K562 (cell line): ENCODE measurements at regions not wholly inside any gene's neighbourhood (a gene's known extent, or its start where the extent isn't known, plus 50 kb on each side); places are given as distances from the start of the nearest gene placed in this dataset.

ENCODE experiments used
- ATAC-seq: fragments of 200-7000 bp; cut with Tn5 transposase; 3 replicates; pipeline ENCODE4 v1.9.1; 2020; ENCODE audit warnings: moderate library complexity
- BruUV-seq: library from RNA; stranded (reverse); fragments of 400-500 nt; replicated peaks from 2 replicates; lab custom pipeline; 2021; lab: Mats Ljungman, UMichigan
- CTCF ChIA-PET: fragments of 300-600 bp; formaldehyde crosslinking; extraction: SDS; loops from one replicate; lab custom pipeline; 2021; ENCODE audit warnings: low intra/inter-chr PET ratio; lab: Yijun Ruan, JAX
- POLR2A ChIA-PET: fragments of 300-600, 350-650 bp; sonication (Branson Sonifier 250); formaldehyde crosslinking; extraction: SDS; loops from one replicate; lab custom pipeline; 2021; ENCODE audit warnings: antibody characterized with exemption, inconsistent platforms; lab: Yijun Ruan, JAX
- DNase-seq, 4 experiments: peaks; one replicate each; pipeline versions ENCODE4 v3.0.0 to v3.0.0-alpha.2; 2011 to 2018; ENCODE audit warnings: low spot score in 3 of 4, mixed read lengths in 3 of 4; ENCODE audit errors: extremely low read depth in 1 of 4
- FAIRE-seq: peaks from 2 replicates; lab custom pipeline; 2011; peaks lifted over from hg19 to GRCh38; lab: Jason Lieb, UNC
- H2AFZ ChIP-seq: 2 replicates; pipeline ENCODE4 v1.6.0; 2011; ENCODE audit warnings: low read depth, low read length, control low read depth, inconsistent platforms
- H3K27ac ChIP-seq: fragments of 200-600 bp; 3 replicates; pipeline ENCODE4 v1.8.0; 2011; ENCODE audit warnings: low read depth, mild to moderate bottlenecking, control low read depth, inconsistent platforms, low read length, moderate library complexity, mixed read lengths; ENCODE audit errors: extremely low read depth
- H3K27me3 ChIP-seq, 2 experiments: fragments of 300-600 bp in 1 of 2; 2 replicates in 1 of 2; 3 replicates in 1 of 2; pipeline versions ENCODE4 v1.6.0 to v1.8.0; 2011; ENCODE audit warnings: inconsistent platforms in 2 of 2, low read length in 2 of 2, mild to moderate bottlenecking in 1 of 2, mixed read lengths in 1 of 2, moderate library complexity in 1 of 2; ENCODE audit not compliant: control insufficient read depth in 2 of 2, insufficient read depth in 2 of 2
- H3K36me3 ChIP-seq: fragments of 300-600 bp; 3 replicates; pipeline ENCODE4 v1.8.0; 2011; ENCODE audit warnings: mild to moderate bottlenecking, low read length, inconsistent platforms; ENCODE audit not compliant: control insufficient read depth, insufficient read depth
- H3K4me1 ChIP-seq, 2 experiments: fragments of 200-600 bp in 1 of 2; replicated peaks in 1 of 2; 2 replicates in 1 of 2; 3 replicates in 1 of 2; pipeline versions ENCODE4 v1.5.1 to v1.8.0; 2011; ENCODE audit warnings: inconsistent platforms in 2 of 2, low read length in 2 of 2, mild to moderate bottlenecking in 1 of 2, mixed read lengths in 1 of 2, moderate library complexity in 1 of 2; ENCODE audit not compliant: control insufficient read depth in 2 of 2, insufficient read depth in 2 of 2
- H3K4me2 ChIP-seq: 2 replicates; pipeline ENCODE4 v1.6.1; 2011; ENCODE audit warnings: low read length, control low read depth, inconsistent platforms, mixed read lengths; ENCODE audit not compliant: insufficient read depth
- H3K4me3 ChIP-seq: fragments of 200-600 bp; sonication (generic), shearing (Covaris generic); 2 replicates; pipeline ENCODE4 v1.5.1; 2016; ENCODE audit warnings: control low read depth, inconsistent platforms
- H3K79me2 ChIP-seq: fragments of 200-600 bp; 3 replicates; pipeline ENCODE4 v1.8.0; 2011; ENCODE audit warnings: low read length, inconsistent platforms; ENCODE audit not compliant: control insufficient read depth, insufficient read depth
- H3K9ac ChIP-seq, 2 experiments: 2 replicates each; pipeline versions ENCODE4 v1.6.0 to v1.6.1; 2011; ENCODE audit warnings: low read depth in 2 of 2, low read length in 2 of 2, control low read depth in 1 of 2, inconsistent platforms in 1 of 2, mild to moderate bottlenecking in 1 of 2, mixed read lengths in 1 of 2; ENCODE audit not compliant: insufficient read depth in 1 of 2
- H3K9me1 ChIP-seq: one replicate; pipeline ENCODE4 v1.6.0; 2011; ENCODE audit warnings: inconsistent platforms, mild to moderate bottlenecking, low read length, moderate library complexity; ENCODE audit not compliant: control insufficient read depth, insufficient read depth
- H3K9me3 ChIP-seq: replicated peaks from 2 replicates; pipeline ENCODE4 v1.5.1; 2011; ENCODE audit warnings: low read depth, low read length, inconsistent platforms; ENCODE audit not compliant: control insufficient read depth, insufficient read depth
- H4K20me1 ChIP-seq: replicated peaks from 2 replicates; pipeline ENCODE4 v1.6.1; 2011; ENCODE audit warnings: low read length, inconsistent platforms, mixed read lengths; ENCODE audit not compliant: control insufficient read depth, insufficient read depth
- CBX1 ChIP-seq: sonication (generic); IDR thresholded peaks from 2 replicates; pipeline ENCODE4 v1.6.1; 2016; ENCODE audit warnings: antibody characterized with exemption, low read depth, mild to moderate bottlenecking
- CREM ChIP-seq: IDR thresholded peaks from 2 replicates; pipeline ENCODE4 v1.6.1; 2014; ENCODE audit warnings: antibody characterized with exemption, low read depth
- MTA1 ChIP-seq: fragments of 450-650 bp; IDR thresholded peaks from 2 replicates; pipeline ENCODE4 v1.6.1; 2017; ENCODE audit warnings: borderline replicate concordance
- POU5F1 ChIP-seq: fragments of 150-350 bp; IDR thresholded peaks from 2 replicates; pipeline ENCODE4 v1.6.1; 2014; ENCODE audit warnings: borderline replicate concordance, low read length, low read depth, mild to moderate bottlenecking; ENCODE audit not compliant: partially characterized antibody
- SAP30 ChIP-seq: fragments of 200-600 bp; sonication (generic); IDR thresholded peaks from 2 replicates; pipeline ENCODE4 v1.6.1; 2012; ENCODE audit warnings: borderline replicate concordance, low read depth, mild to moderate bottlenecking, moderate library complexity, low read length, control low read depth, inconsistent platforms; ENCODE audit not compliant: insufficient read depth, poor library complexity, severe bottlenecking
- ZNF165 ChIP-seq: fragments of 250-450 bp; sonication (Bioruptor Pico); IDR thresholded peaks from 2 replicates; pipeline ENCODE4 v1.4.0; 2020; ENCODE audit warnings: borderline replicate concordance
- ZNF24 ChIP-seq: fragments of 450-650 bp; IDR thresholded peaks from 2 replicates; pipeline ENCODE4 v1.6.1; 2016
- WGBS: fragments of 100-300 bp; shearing (Covaris generic); methylation state at CpG from one replicate; pipeline ENCODE4 v1.1.6; 2016; ENCODE audit warnings: low coverage, mixed read lengths; ENCODE audit not compliant: insufficient coverage; ENCODE audit errors: missing lambda C conversion rate; 5-methylcytosine and 5-hydroxymethylcytosine counted together
- in situ Hi-C: fragments of 300-500 bp; cut with MboI; formaldehyde crosslinking; loops from 4 replicates; pipeline ENCODE4 v1.15.0; 2018; ENCODE audit warnings: inconsistent platforms, mixed read lengths
- intact Hi-C: fragments of 100-400 bp; cut with micrococcal nuclease; formaldehyde crosslinking; loops from 2 replicates; pipeline ENCODE4 v1.14.2; 2022
- TF ChIP-seq, protein P1 (sequence below), 2 experiments: fragments of 450-650 bp; IDR thresholded peaks; 2 replicates each; pipeline ENCODE4 v1.6.1; 2018; ENCODE audit warnings: mild to moderate bottlenecking in 2 of 2, low read depth in 1 of 2; ENCODE audit not compliant: partially characterized antibody in 2 of 2
- TF ChIP-seq, protein P2 (sequence below): sonication (generic); formaldehyde crosslinking; IDR thresholded peaks from 2 replicates; pipeline ENCODE4 v1.8.1; 2022; ENCODE audit warnings: missing genetic modification reagents
- TF ChIP-seq, protein P3 (sequence below): sonication (generic); formaldehyde crosslinking; IDR thresholded peaks from 2 replicates; pipeline ENCODE4 v1.8.1; 2022; ENCODE audit warnings: missing genetic modification reagents

DNA sequence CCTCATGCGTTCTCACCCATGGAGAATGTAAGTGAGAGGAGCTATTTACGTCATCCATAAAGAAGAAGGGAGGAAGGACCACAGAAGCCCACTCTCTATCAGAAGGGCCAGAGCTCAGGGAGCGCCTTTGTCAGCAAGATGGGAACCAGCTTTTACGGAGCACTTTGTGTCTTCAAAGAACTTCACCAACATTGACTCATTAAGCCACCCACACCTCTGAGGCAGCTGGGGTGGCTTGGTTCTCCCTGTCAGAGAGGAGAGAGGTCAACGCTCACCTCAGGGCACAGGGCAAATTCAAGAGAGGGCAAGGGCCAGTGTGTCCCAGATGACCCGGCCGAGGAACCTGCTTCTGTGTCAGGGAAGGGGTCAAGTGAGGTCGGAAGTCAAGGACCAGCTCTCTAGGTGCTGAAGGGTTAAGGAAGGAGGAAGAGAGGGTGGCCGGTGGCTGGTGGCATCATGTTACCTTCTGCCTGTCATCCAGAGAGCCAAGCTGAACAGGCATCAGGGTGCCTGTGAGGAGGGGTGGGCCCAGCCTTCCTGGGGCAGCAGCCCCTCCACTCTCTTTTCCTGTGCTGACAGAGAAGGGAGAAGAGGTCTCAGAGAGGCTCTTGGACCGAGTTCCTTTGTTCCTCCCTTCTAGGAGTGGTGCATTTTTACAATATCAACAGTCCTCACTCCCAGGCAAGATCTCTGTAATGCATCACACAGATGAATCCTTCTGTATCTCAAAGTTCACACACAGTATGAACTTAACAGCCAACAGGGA, 109.0 kb downstream of the ETS2 start:
- Histone ChIP-seq H3K36me3 (no peaks in the 10 kb centered on the region), H3K9ac (no peak overlapping the region), H3K4me3 (no peak overlapping the region), H3K4me2 (no peak overlapping the region), H2AFZ (no peak overlapping the region), H3K4me1 (peaks cover 5 to 12% of the 10 kb centered on the region in 2 experiments; a peak in 4 of 5 replicates), H3K27ac (no peak overlapping the region), H3K9me1 (no peaks in the 10 kb centered on the region), H3K79me2 (no peaks in the 10 kb centered on the region), H3K27me3 (peaks cover 33 to 55% of the 10 kb centered on the region in 2 experiments), H4K20me1 (no peaks in the 10 kb centered on the region), H3K9me3 (no peaks in the 10 kb centered on the region)
- in situ Hi-C loops, result no loop called here
- WGBS, result 3% methylated on average over 10 of the region's 10 CpGs
- no peak for TF ChIP-seq CBX1
- TF ChIP-seq POU5F1, result no peak
- no peak for TF ChIP-seq ZNF24
- TF ChIP-seq, protein P1, sequence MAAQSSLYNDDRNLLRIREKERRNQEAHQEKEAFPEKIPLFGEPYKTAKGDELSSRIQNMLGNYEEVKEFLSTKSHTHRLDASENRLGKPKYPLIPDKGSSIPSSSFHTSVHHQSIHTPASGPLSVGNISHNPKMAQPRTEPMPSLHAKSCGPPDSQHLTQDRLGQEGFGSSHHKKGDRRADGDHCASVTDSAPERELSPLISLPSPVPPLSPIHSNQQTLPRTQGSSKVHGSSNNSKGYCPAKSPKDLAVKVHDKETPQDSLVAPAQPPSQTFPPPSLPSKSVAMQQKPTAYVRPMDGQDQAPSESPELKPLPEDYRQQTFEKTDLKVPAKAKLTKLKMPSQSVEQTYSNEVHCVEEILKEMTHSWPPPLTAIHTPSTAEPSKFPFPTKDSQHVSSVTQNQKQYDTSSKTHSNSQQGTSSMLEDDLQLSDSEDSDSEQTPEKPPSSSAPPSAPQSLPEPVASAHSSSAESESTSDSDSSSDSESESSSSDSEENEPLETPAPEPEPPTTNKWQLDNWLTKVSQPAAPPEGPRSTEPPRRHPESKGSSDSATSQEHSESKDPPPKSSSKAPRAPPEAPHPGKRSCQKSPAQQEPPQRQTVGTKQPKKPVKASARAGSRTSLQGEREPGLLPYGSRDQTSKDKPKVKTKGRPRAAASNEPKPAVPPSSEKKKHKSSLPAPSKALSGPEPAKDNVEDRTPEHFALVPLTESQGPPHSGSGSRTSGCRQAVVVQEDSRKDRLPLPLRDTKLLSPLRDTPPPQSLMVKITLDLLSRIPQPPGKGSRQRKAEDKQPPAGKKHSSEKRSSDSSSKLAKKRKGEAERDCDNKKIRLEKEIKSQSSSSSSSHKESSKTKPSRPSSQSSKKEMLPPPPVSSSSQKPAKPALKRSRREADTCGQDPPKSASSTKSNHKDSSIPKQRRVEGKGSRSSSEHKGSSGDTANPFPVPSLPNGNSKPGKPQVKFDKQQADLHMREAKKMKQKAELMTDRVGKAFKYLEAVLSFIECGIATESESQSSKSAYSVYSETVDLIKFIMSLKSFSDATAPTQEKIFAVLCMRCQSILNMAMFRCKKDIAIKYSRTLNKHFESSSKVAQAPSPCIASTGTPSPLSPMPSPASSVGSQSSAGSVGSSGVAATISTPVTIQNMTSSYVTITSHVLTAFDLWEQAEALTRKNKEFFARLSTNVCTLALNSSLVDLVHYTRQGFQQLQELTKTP (IDR thresholded peaks at IDR 0.05; ENCODE audit: low read depth in 1 of 2, partially characterized antibody in 2 of 2), result no peak
- no peak for TF ChIP-seq SAP30
- TF ChIP-seq MTA1, result no peak
- TF ChIP-seq ZNF165 (CRISPR knock-in tag), result no peak
- TF ChIP-seq CREM, result peak; percentile 2; the same call in 1 of the 2 replicates
- TF ChIP-seq, protein P2, sequence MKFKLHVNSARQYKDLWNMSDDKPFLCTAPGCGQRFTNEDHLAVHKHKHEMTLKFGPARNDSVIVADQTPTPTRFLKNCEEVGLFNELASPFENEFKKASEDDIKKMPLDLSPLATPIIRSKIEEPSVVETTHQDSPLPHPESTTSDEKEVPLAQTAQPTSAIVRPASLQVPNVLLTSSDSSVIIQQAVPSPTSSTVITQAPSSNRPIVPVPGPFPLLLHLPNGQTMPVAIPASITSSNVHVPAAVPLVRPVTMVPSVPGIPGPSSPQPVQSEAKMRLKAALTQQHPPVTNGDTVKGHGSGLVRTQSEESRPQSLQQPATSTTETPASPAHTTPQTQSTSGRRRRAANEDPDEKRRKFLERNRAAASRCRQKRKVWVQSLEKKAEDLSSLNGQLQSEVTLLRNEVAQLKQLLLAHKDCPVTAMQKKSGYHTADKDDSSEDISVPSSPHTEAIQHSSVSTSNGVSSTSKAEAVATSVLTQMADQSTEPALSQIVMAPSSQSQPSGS (CRISPR knock-in tag), result 0 out of 2 replicates have a peak, but pooled peaks have one; percentile 9
- TF ChIP-seq, protein P3, sequence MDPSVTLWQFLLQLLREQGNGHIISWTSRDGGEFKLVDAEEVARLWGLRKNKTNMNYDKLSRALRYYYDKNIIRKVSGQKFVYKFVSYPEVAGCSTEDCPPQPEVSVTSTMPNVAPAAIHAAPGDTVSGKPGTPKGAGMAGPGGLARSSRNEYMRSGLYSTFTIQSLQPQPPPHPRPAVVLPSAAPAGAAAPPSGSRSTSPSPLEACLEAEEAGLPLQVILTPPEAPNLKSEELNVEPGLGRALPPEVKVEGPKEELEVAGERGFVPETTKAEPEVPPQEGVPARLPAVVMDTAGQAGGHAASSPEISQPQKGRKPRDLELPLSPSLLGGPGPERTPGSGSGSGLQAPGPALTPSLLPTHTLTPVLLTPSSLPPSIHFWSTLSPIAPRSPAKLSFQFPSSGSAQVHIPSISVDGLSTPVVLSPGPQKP (CRISPR knock-in tag), result no peak
- POLR2A ChIA-PET, result interaction anchor here (1.6 kb wide), 1 partner anchor 11 kb away, joined by 6 read pairs; no protein-coding TSS in a partner anchor
- BruUV-seq, result no TSS peak
- DNase-seq (no peak), ATAC-seq (no peak), FAIRE-seq (no peak)
- CTCF ChIA-PET, result interaction anchor here (0.6 kb wide), 1 partner anchor 109 kb away, joined by 3 read pairs; no protein-coding TSS in a partner anchor
- intact Hi-C loops, result loop anchor here (10.0 kb wide), 1 partner anchor 110 kb away; the partner anchor contains the start of gene ETS2
